Activated naive CD8-positive, alpha-beta T cell treated with anti-CD3 and anti-CD28 coated beads, Interleukin-2, amount 10 ng/mL, durations not matched to agents 7 days and 5 days (primary cell): ENCODE measurements at regions not wholly inside any gene's neighbourhood (a gene's known extent, or its start where the extent isn't known, plus 50 kb on each side); places are given as distances from the start of the nearest gene placed in this dataset.

Source experiments
- ATAC-seq: fragments of 150-1000 bp; cut with Tn5 transposase; one replicate; pipeline ENCODE4 v1.10.0; 2021; ENCODE audit warnings: low read depth, moderate library complexity
- POLR2A ChIA-PET: fragments of 350-600 bp; sonication (Branson Sonifier 250); formaldehyde crosslinking; loops from one replicate; lab custom pipeline; 2021; ENCODE audit warnings: antibody characterized with exemption; lab: Charles Lee
- DNase-seq: peaks from one replicate; pipeline ENCODE4 v3.0.0; 2021
- H3K27ac Mint-ChIP-seq: one replicate; pipeline ENCODE4 v1.8.0; 2022; ENCODE audit warnings: mild to moderate bottlenecking, mixed read lengths
- H3K27me3 Mint-ChIP-seq: one replicate; pipeline ENCODE4 v1.8.0; 2022; ENCODE audit warnings: mild to moderate bottlenecking, moderate library complexity, mixed read lengths
- H3K36me3 Mint-ChIP-seq: one replicate; pipeline ENCODE4 v1.8.0; 2021; ENCODE audit warnings: mild to moderate bottlenecking, mixed read lengths
- H3K4me1 Mint-ChIP-seq: one replicate; pipeline ENCODE4 v1.8.0; 2021; ENCODE audit warnings: mixed read lengths
- H3K4me3 Mint-ChIP-seq: one replicate; pipeline ENCODE4 v1.8.0; 2022; ENCODE audit warnings: mild to moderate bottlenecking, moderate library complexity, mixed read lengths
- H3K9me3 Mint-ChIP-seq: one replicate; pipeline ENCODE4 v1.8.0; 2021; ENCODE audit warnings: mixed read lengths

- Mint-ChIP-seq H3K9me3 (no peaks in the 10 kb centered on the region), H3K4me3 (no peak overlapping the region), H3K36me3 (no peaks in the 10 kb centered on the region), H3K4me1 (no peaks in the 10 kb centered on the region), H3K27me3 (no peaks in the 10 kb centered on the region), H3K27ac (no peak overlapping the region)
- POLR2A ChIA-PET = no interaction called here
- ATAC-seq = no peak
- no peak for DNase-seq
These were observed 52.4 kb downstream of the CBLL2 start for GRCh38 chrX:22325096-22325495.

- H3K4me1 Mint-ChIP-seq = no peaks in the 10 kb centered on the region
- DNase-seq (no peak), ATAC-seq (no peak)
- H3K4me3 Mint-ChIP-seq = no peak overlapping the region
- POLR2A ChIA-PET = no interaction called here
- no peak overlapping the region for H3K27ac Mint-ChIP-seq
- H3K9me3 Mint-ChIP-seq = no peaks in the 10 kb centered on the region
- H3K27me3 Mint-ChIP-seq = no peaks in the 10 kb centered on the region
- no peaks in the 10 kb centered on the region for H3K36me3 Mint-ChIP-seq
These were observed 57.1 kb downstream of the CBLL2 start for GRCh38 chrX:22329783-22330182.

GRCh38 chrX:22338740-22339139 lies 66.0 kb downstream of the CBLL2 start:
- ATAC-seq = no peak
- Mint-ChIP-seq H3K27me3 (peaks cover 3% of the 10 kb centered on the region), H3K4me3 (no peak overlapping the region), H3K4me1 (no peaks in the 10 kb centered on the region), H3K27ac (no peak overlapping the region), H3K36me3 (no peaks in the 10 kb centered on the region), H3K9me3 (no peaks in the 10 kb centered on the region)
- DNase-seq = no peak
- POLR2A ChIA-PET = no interaction called here

GRCh38 chrX:22339459-22339858 lies 66.7 kb downstream of the CBLL2 start:
- Mint-ChIP-seq H3K36me3 (no peaks in the 10 kb centered on the region), H3K9me3 (no peaks in the 10 kb centered on the region), H3K4me3 (no peak overlapping the region), H3K4me1 (no peaks in the 10 kb centered on the region), H3K27ac (no peak overlapping the region), H3K27me3 (peaks cover 3% of the 10 kb centered on the region)
- DNase-seq (no peak), ATAC-seq (no peak)
- POLR2A ChIA-PET = no interaction called here

GRCh38 chrX:22340022-22340616 lies 67.4 kb downstream of the CBLL2 start:
- DNase-seq (no peak), ATAC-seq (no peak)
- POLR2A ChIA-PET = no interaction called here
- Mint-ChIP-seq H3K9me3 (no peaks in the 10 kb centered on the region), H3K27ac (no peak overlapping the region), H3K4me3 (no peak overlapping the region), H3K36me3 (no peaks in the 10 kb centered on the region), H3K27me3 (peaks cover 3% of the 10 kb centered on the region), H3K4me1 (no peaks in the 10 kb centered on the region)

DNA sequence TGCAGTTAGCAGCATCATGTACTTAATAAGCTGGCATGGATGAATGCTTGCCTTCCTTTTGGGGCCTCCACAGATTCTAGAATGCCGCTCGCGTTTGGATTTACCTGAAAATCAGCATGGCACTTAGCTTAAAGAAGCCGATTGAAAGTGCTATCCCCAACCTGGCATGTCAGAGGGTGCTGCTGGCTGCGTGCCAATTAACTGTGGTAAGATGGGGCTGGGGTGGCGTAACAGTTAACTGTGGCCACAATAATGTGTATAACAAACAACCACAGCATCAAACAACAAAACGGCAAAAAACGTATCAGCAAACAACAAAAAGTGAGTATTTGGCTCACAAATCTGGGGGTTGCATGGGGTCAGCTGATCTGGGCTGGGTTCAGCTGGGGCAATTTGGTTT lies 70.5 kb downstream of the CBLL2 start:
- Mint-ChIP-seq H3K4me1 (no peaks in the 10 kb centered on the region), H3K4me3 (no peak overlapping the region), H3K36me3 (no peaks in the 10 kb centered on the region), H3K27me3 (peaks cover 5% of the 10 kb centered on the region), H3K9me3 (no peaks in the 10 kb centered on the region), H3K27ac (no peak overlapping the region)
- POLR2A ChIA-PET = no interaction called here
- DNase-seq (no peak), ATAC-seq (no peak)

DNA sequence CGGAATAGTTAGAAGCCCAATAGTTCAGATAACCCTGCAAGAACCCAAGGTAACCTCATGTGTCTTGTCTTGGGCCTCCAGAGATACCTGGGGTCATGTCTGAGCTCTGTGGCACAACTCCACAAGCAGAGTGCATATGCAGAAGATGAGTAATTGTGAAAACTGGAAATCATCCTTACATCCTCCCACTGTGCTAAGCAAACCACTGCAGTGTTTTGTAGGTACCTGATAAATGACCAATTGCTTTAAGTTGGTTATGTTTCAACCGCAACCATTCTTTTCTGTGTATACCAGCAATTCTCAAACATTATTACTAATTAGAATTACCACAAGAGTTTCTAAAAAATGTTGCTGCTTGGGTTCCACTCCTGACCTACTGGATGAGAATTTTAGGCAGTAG lies 73.2 kb downstream of the CBLL2 start:
- H3K36me3 Mint-ChIP-seq = no peaks in the 10 kb centered on the region
- H3K4me1 Mint-ChIP-seq = no peaks in the 10 kb centered on the region
- peaks cover 5% of the 10 kb centered on the region for H3K27me3 Mint-ChIP-seq
- DNase-seq (no peak), ATAC-seq (no peak)
- POLR2A ChIA-PET = no interaction called here
- H3K4me3 Mint-ChIP-seq = no peak overlapping the region
- no peaks in the 10 kb centered on the region for H3K9me3 Mint-ChIP-seq
- no peak overlapping the region for H3K27ac Mint-ChIP-seq

DNA sequence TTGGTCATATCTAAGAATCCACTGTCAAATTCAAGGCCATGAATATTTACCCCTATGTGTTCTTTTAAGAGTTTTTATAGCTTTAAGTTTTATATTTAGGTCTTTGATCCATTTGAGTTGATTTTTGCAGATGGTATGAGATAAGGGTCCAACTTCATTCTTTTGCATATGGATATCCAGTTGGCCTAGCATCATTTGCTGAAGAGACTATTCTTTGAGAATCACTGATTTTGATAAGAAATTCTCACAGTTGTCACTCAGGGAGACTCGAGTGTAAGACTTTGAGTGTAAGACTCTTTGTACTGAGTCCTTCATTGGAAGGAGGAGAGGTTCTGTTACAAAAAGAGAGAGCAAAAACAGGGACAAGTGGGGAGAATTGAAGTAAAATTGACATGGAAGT lies 74.8 kb downstream of the CBLL2 start:
- DNase-seq = no peak
- Mint-ChIP-seq H3K27ac (no peak overlapping the region), H3K4me1 (no peaks in the 10 kb centered on the region), H3K4me3 (no peak overlapping the region), H3K9me3 (no peaks in the 10 kb centered on the region), H3K27me3 (peaks cover 4% of the 10 kb centered on the region), H3K36me3 (no peaks in the 10 kb centered on the region)
- no peak for ATAC-seq
- POLR2A ChIA-PET = no interaction called here

DNA sequence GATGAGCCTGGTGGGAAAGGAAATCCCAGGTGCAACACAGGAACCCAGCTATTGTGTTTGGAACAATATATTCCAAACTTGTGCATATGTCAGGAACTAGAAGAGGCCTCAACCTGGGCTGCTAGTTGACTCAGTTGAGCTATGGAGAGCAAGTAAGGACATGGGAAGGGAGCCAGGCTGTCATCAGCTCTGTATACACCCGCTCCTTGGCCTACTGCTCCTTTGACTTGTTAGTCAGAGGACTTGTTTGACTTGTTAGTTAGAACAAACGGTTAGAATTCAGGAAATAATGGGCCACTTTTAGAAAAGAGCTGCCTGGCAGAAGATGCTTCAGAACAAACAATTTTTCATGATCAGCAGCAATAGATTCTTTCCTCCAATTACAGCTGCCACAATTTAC lies 76.4 kb downstream of the CBLL2 start:
- Mint-ChIP-seq H3K4me3 (no peak overlapping the region), H3K27ac (no peak overlapping the region), H3K9me3 (no peaks in the 10 kb centered on the region), H3K36me3 (no peaks in the 10 kb centered on the region), H3K4me1 (no peaks in the 10 kb centered on the region), H3K27me3 (peaks cover 2% of the 10 kb centered on the region)
- DNase-seq (no peak), ATAC-seq (no peak)
- POLR2A ChIA-PET = no interaction called here

DNA sequence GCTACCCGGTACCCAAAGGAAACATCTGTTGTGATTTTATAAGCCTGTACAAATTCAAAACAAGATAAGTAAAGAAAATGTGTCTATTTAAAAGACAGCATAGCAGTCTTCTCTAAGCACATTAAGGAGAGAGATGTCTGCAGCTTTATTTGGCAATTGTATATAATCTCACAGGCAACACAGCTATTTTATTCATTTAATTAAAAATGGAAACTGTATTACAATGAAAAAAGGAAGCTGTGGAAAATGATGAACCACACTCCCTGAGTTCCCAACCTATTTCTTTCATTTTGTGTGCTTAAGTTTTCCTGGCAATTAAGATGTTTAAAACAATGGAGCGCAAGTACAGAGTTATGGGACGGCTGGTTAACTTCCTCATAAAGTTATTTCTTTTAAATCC lies 78.4 kb downstream of the CBLL2 start:
- no peak overlapping the region for H3K27ac Mint-ChIP-seq
- H3K36me3 Mint-ChIP-seq = no peaks in the 10 kb centered on the region
- no peaks in the 10 kb centered on the region for H3K9me3 Mint-ChIP-seq
- POLR2A ChIA-PET = no interaction called here
- ATAC-seq (no peak), DNase-seq (no peak)
- no peak overlapping the region for H3K4me3 Mint-ChIP-seq
- H3K27me3 Mint-ChIP-seq = peaks cover 2% of the 10 kb centered on the region
- no peaks in the 10 kb centered on the region for H3K4me1 Mint-ChIP-seq

DNA sequence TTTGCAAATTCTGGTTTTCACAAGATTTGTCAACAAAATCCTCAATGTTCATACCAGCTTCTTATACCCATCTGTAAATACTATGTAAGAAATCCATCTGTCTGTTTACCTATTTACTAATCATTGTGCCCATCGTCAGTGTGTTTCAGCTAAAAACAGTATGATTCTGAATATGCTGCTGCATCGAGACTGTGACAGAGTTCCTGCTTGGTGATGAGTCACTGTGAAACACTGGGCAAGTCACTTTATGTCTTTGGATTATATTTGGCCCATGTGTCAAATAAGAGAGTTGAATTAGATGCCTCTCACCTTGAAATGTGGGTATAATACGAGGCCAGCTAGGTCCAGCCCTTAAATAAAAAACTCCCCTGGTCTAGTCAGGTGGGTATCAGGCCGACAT lies 79.3 kb downstream of the CBLL2 start:
- no peak overlapping the region for H3K4me3 Mint-ChIP-seq
- no peak overlapping the region for H3K27ac Mint-ChIP-seq
- ATAC-seq (no peak), DNase-seq (no peak)
- no peaks in the 10 kb centered on the region for H3K9me3 Mint-ChIP-seq
- H3K27me3 Mint-ChIP-seq = no peaks in the 10 kb centered on the region
- POLR2A ChIA-PET = no interaction called here
- H3K36me3 Mint-ChIP-seq = no peaks in the 10 kb centered on the region
- no peaks in the 10 kb centered on the region for H3K4me1 Mint-ChIP-seq

GRCh38 chrX:22357621-22358020 lies 84.9 kb downstream of the CBLL2 start:
- DNase-seq (no peak), ATAC-seq (no peak)
- Mint-ChIP-seq H3K27me3 (no peaks in the 10 kb centered on the region), H3K36me3 (no peaks in the 10 kb centered on the region), H3K27ac (no peak overlapping the region), H3K4me1 (no peaks in the 10 kb centered on the region), H3K4me3 (no peak overlapping the region), H3K9me3 (no peaks in the 10 kb centered on the region)
- POLR2A ChIA-PET = no interaction called here

DNA sequence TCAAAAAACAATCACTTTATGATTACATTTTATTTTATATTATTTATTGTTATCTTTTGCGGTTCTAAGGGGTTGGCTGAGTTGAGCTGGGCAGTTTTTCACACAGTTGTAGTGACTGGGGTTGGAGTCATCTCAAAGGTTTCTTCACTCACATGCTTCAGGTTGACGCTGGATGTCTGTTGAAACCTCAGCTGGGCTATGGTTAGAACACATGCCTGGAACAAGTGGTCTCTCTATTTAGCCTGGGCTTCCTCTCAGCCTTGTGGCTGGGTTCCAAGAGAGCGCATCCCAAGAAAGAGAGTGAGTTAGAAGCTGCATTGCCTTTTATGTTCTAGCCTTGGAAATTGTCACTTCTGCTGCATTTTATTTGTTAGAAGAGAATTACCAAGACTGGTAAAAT lies 87.4 kb downstream of the CBLL2 start:
- no peak overlapping the region for H3K27ac Mint-ChIP-seq
- H3K36me3 Mint-ChIP-seq = no peaks in the 10 kb centered on the region
- ATAC-seq (no peak), DNase-seq (no peak)
- POLR2A ChIA-PET = no interaction called here
- H3K4me3 Mint-ChIP-seq = no peak overlapping the region
- H3K27me3 Mint-ChIP-seq = no peaks in the 10 kb centered on the region
- no peaks in the 10 kb centered on the region for H3K9me3 Mint-ChIP-seq
- no peaks in the 10 kb centered on the region for H3K4me1 Mint-ChIP-seq

- Mint-ChIP-seq H3K27ac (no peak overlapping the region), H3K4me1 (no peaks in the 10 kb centered on the region), H3K9me3 (no peaks in the 10 kb centered on the region), H3K27me3 (no peaks in the 10 kb centered on the region), H3K36me3 (no peaks in the 10 kb centered on the region), H3K4me3 (no peak overlapping the region)
- POLR2A ChIA-PET = no interaction called here
- ATAC-seq (no peak), DNase-seq (no peak)
These were observed 92.7 kb downstream of the CBLL2 start for GRCh38 chrX:22365460-22365859.

GRCh38 chrX:22366166-22366702 lies 93.5 kb downstream of the CBLL2 start:
- H3K36me3 Mint-ChIP-seq = no peaks in the 10 kb centered on the region
- no peak for ATAC-seq
- no peak for DNase-seq
- no peak overlapping the region for H3K27ac Mint-ChIP-seq
- H3K4me3 Mint-ChIP-seq = no peak overlapping the region
- POLR2A ChIA-PET = no interaction called here
- H3K4me1 Mint-ChIP-seq = no peaks in the 10 kb centered on the region
- no peaks in the 10 kb centered on the region for H3K27me3 Mint-ChIP-seq
- no peaks in the 10 kb centered on the region for H3K9me3 Mint-ChIP-seq
